MV-4-11 (cell line): ENCODE measurements at regions not wholly inside any gene's neighbourhood (a gene's known extent, or its start where the extent isn't known, plus 50 kb on each side); places are given as distances from the start of the nearest gene placed in this dataset.

Source experiments
- DNase-seq: peaks from one replicate; lab custom pipeline; 2025; lab: John Stamatoyannopoulos, UW

GRCh38 chr5:124231802-124232201 lies 514.6 kb downstream of the ZNF608 start:
- DNase-seq = no peak

GRCh38 chr5:124231230-124231629 lies 515.2 kb downstream of the ZNF608 start:
- DNase-seq = peak; percentile 3

- DNase-seq = no peak
These were observed 516.0 kb downstream of the ZNF608 start for GRCh38 chr5:124230456-124230855.

- no peak for DNase-seq
These were observed 517.1 kb downstream of the ZNF608 start for GRCh38 chr5:124229352-124229751.

GRCh38 chr5:124227914-124228313 lies 518.5 kb downstream of the ZNF608 start:
- no peak for DNase-seq

- no peak for DNase-seq
These were observed 526.0 kb downstream of the ZNF608 start for GRCh38 chr5:124220418-124220817.

- no peak for DNase-seq
These were observed 533.5 kb downstream of the ZNF608 start for GRCh38 chr5:124212934-124213333.

- no peak for DNase-seq
These were observed 536.1 kb downstream of the ZNF608 start for GRCh38 chr5:124210111-124210910.

- no peak for DNase-seq
These were observed 539.3 kb downstream of the ZNF608 start for GRCh38 chr5:124207118-124207517.

- no peak for DNase-seq
These were observed 539.9 kb downstream of the ZNF608 start for GRCh38 chr5:124206540-124206939.

- DNase-seq = no peak
These were observed 543.1 kb downstream of the ZNF608 start for GRCh38 chr5:124203303-124203702.

GRCh38 chr5:124200381-124200780 lies 546.1 kb downstream of the ZNF608 start:
- no peak for DNase-seq

- DNase-seq = no peak
These were observed 546.5 kb downstream of the ZNF608 start for GRCh38 chr5:124199893-124200292.

GRCh38 chr5:124195411-124195810 lies 551.0 kb downstream of the ZNF608 start:
- DNase-seq = no peak

GRCh38 chr5:124194282-124194681 lies 552.2 kb downstream of the ZNF608 start:
- no peak for DNase-seq

- no peak for DNase-seq
These were observed 553.1 kb downstream of the ZNF608 start for GRCh38 chr5:124193371-124193789.

- no peak for DNase-seq
These were observed 553.7 kb downstream of the ZNF608 start for GRCh38 chr5:124192716-124193115.

- DNase-seq = no peak
These were observed 560.7 kb downstream of the ZNF608 start for GRCh38 chr5:124185716-124186115.

GRCh38 chr5:124182133-124182532 lies 564.3 kb downstream of the ZNF608 start:
- DNase-seq = no peak

GRCh38 chr5:124180875-124181461 lies 565.5 kb downstream of the ZNF608 start:
- DNase-seq = no peak

- no peak for DNase-seq
These were observed 566.1 kb downstream of the ZNF608 start for GRCh38 chr5:124180299-124180874.

GRCh38 chr5:124179819-124180218 lies 566.6 kb downstream of the ZNF608 start:
- DNase-seq = no peak

- DNase-seq = no peak
These were observed 568.4 kb downstream of the ZNF608 start for GRCh38 chr5:124178050-124178449.
